ENCODE measurements at regions not wholly inside any gene's neighbourhood (a gene's known extent, or its start where the extent isn't known, plus 50 kb on each side); places are given as distances from the start of the nearest gene placed in this dataset.
"Not testable (repeated sequence)": the region's sequence is repeated elsewhere in the genome, so short reads cannot be mapped to it uniquely, and the experiment has no call there.

DNA sequence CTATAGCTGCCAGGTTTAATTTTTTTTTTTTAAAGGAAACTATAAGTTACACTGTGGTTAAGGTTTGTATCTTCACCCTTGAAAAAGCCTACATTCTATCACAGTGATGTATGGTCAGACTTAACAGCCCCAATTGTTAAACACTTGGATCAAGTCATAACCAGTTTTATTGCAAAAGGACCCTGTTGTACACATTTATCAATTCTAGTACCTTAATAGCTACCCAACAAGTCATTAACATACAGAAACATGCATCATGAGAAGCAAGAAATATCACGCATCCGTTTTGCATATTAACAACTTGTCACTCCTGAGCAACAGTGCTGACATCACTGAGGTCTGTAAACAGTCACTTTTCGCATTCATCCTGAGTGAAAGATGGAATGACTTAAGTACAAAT lies 62.4 kb upstream of the AMN1 start:
- TF ChIP-seq CTCF (IDR thresholded peaks at IDR 0.05; ENCODE audit: insufficient read depth, low read length, poor library complexity, severe bottlenecking); EZH2phosphoT487 (conservative IDR thresholded peaks at IDR 0.05; ENCODE audit: low read length): not testable (repeated sequence)
